ENCODE measurements at regions not wholly inside any gene's neighbourhood (a gene's known extent, or its start where the extent isn't known, plus 50 kb on each side); places are given as distances from the start of the nearest gene placed in this dataset.

DNA sequence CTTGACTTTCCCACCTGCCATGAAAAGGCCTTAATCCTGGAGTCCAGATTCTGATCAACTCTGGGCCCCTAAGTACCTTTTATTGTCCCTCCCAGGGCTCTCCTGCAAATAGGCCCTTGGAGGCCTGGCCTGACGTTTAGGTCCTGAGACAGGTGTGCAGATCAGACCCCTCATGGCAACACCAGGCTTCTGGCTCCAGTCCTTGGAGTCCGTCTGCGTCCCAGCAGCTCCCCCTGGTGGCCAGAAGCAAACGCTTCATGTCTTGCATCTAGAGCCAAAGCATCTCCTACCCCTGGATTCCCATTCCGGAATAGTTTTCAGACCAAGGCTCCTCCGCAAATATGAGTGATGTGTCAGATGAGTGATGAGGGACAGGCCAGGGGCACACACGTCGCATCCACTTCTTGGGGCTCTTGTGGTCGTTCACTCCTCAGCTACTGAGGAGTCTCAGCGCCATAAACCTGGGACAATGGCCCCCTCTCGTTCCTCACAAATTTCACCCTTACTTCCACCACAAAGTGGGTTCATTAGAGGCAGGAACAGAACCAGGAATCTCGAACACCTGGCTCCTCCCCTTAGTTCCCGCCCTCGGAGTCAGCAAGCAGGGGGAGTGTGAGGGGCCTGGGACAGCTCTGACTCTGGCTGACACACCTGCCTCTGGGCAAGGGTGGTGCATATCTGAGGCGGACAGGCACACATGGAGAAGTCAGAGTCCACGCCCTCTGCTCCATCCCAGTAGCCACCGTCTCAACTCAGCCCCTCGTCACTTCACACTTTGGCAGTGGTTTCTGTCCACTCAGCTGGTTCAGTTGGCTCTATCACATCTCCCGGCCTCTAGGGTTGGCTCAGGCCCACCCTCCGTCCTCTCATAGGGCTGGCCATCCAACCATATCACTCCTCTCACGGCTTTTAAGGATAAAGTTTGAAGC is 77.9 kb upstream of the PWP1 start:
- TF ChIP-seq EZH2phosphoT487 (IDR thresholded peaks at IDR 0.05; ENCODE audit: borderline replicate concordance): no peak
- peak; percentile 95 for TF ChIP-seq CTCF (conservative IDR thresholded peaks at IDR 0.05; ENCODE audit: low read length)
